ENCODE measurements at regions not wholly inside any gene's neighbourhood (a gene's known extent, or its start where the extent isn't known, plus 50 kb on each side); places are given as distances from the start of the nearest gene placed in this dataset.
"Not testable (repeated sequence)": the region's sequence is repeated elsewhere in the genome, so short reads cannot be mapped to it uniquely, and the experiment has no call there.

DNA sequence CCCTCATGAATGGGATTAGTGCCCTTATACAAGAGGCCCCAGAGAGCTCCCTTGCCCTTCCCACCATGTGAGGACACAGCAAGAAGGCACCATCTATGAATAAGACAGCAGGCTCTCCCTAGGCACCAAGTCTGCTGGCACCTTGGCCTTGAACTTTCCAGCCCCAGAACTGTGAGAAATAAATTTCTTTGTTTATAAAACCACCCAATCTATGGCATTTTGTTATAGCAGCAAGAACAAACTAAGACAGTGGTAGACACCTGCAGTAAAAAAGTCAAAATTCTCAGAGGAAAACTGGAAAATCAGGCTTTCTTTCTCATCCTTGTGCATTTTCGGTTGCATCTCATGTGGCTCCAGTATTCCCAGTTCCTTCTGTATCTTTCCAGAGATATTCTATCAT lies 90.3 kb downstream of the LSM3 start:
- Mint-ChIP-seq H3K9me3 (no peaks in the 10 kb centered on the region), H3K27me3 (ENCODE audit: insufficient read depth) (peaks cover 12% of the 10 kb centered on the region), H3K4me1 (ENCODE audit: low read depth) (peaks cover 32% of the 10 kb centered on the region), H3K27ac (no peak overlapping the region), H3K36me3 (ENCODE audit: low read depth) (no peaks in the 10 kb centered on the region), H3K4me3 (no peak overlapping the region)
- DNase-seq: no peak
- TF ChIP-seq, protein P1, sequence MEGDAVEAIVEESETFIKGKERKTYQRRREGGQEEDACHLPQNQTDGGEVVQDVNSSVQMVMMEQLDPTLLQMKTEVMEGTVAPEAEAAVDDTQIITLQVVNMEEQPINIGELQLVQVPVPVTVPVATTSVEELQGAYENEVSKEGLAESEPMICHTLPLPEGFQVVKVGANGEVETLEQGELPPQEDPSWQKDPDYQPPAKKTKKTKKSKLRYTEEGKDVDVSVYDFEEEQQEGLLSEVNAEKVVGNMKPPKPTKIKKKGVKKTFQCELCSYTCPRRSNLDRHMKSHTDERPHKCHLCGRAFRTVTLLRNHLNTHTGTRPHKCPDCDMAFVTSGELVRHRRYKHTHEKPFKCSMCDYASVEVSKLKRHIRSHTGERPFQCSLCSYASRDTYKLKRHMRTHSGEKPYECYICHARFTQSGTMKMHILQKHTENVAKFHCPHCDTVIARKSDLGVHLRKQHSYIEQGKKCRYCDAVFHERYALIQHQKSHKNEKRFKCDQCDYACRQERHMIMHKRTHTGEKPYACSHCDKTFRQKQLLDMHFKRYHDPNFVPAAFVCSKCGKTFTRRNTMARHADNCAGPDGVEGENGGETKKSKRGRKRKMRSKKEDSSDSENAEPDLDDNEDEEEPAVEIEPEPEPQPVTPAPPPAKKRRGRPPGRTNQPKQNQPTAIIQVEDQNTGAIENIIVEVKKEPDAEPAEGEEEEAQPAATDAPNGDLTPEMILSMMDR (IDR thresholded peaks at IDR 0.05): no peak

DNA sequence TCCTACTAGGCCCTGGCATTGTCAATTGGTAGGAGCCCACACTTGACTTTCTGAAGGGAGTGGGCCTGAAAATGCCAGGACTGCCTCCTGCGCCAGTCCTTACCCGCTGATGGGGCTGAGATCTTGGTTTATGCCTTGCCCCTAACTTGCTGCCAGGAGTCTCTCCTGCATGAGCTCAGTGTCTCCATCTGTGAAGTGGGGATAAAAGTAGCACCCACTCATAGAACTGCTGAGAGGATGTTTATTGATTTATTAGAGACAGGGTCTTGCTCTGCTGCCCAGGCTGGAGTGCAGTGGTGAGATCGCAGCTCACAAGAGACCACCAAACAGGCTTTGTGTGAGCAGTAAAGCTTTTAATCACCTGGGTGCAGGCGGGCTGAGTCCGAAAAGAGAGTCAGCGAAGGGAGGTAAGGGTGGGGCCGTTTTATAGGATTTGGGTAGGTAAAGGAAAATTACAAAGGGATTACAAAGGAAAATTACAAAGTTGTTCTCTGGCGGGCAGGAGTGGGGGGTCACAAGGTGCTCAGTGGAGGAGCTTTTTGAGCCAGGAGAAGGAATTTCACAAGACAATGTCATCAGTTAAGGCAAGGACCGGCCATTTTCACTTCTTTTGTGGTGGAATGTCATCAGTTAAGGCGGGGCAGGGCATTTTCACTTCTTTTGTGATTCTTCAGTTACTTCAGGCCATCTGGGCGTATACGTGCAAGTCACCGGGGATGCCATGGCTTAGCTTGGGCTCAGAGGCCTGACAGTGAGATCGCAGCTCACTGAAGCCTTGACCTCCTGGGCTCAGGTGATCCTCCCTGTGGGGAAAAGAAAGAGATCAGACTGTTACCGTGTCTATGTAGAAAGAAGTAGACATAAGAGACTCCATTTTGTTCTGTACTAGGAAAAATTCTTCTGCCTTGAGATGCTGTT lies 93.7 kb downstream of the LSM3 start:
- H3K9me3 Mint-ChIP-seq; H3K27ac Mint-ChIP-seq; H3K4me3 Mint-ChIP-seq; DNase-seq; H3K36me3 Mint-ChIP-seq (ENCODE audit: low read depth): not testable (repeated sequence)
- peaks cover 13% of the 10 kb centered on the region for H3K27me3 Mint-ChIP-seq (ENCODE audit: insufficient read depth)
- peaks cover 11% of the 10 kb centered on the region for H3K4me1 Mint-ChIP-seq (ENCODE audit: low read depth)

DNA sequence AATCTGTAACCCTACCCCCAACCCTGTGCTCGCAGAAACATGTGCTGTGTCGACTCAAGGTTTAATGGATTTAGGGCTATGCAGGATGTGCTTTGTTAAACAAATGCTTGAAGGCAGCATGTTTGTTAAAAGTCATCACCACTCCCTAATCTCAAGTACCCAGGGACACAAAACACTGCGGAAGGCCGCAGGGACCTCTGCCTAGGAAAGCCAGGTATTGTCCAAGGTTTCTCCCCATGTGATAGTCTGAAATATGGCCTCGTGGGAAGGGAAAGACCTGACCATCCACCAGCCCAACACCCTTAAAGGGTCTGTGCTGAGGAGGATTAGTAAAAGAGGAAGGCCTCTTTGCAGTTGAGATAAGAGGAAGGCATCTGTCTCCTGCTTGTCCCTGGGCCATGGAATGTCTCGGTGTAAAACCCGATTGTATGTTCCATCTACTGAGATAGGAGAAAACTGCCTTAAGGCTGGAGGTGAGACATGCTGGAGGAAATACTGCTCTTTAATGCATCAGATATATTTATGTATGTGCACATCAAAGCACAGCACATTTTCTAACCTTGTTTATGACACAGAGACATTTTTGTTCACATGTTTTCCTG lies 94.4 kb downstream of the LSM3 start:
- not testable (repeated sequence) for H3K9me3 Mint-ChIP-seq; H3K36me3 Mint-ChIP-seq (ENCODE audit: low read depth); DNase-seq; H3K27ac Mint-ChIP-seq; H3K4me3 Mint-ChIP-seq; H3K4me1 Mint-ChIP-seq (ENCODE audit: low read depth)
- H3K27me3 Mint-ChIP-seq (ENCODE audit: insufficient read depth): peaks cover 17% of the 10 kb centered on the region

DNA sequence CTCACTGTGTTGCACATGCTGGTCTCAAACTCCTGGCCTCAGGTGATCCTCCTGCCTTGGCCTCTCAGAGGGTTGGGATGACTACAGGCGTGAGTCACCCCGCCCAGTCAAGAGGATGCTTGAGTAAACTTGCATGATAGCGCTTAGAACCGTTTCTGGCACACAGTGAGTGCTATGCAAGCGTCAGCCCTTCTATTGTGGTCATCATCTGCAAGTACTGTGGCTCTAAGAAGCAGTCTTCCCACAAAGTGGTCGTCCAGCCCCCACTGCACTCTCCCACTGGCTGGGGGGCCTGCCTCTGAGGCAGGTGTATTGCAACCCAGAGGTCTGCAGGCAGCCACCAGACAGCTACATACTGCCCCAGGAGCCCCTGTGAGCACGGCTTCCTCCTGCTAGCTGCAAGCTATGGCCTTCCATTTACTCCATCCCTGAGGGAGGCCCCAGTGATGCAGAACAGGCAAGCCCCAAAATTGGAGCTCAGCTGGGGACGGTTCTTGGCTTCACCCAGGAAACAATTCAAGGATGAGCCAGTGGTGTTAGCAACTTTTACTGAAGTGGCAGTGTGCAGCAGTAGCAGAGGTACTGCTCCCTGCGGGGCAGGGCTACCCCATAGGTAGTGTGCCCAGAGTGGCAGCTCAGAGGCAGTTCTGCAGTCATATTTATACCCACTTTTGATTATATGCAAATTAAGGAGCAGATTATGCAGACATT lies 95.4 kb downstream of the LSM3 start:
- no peaks in the 10 kb centered on the region; the same call in 1 of the 2 replicates for H3K4me1 Mint-ChIP-seq (ENCODE audit: low read depth)
- peaks cover 12% of the 10 kb centered on the region for H3K27me3 Mint-ChIP-seq (ENCODE audit: insufficient read depth)
- H3K27ac Mint-ChIP-seq: no peak overlapping the region
- H3K9me3 Mint-ChIP-seq: no peaks in the 10 kb centered on the region
- TF ChIP-seq, protein P1 (IDR thresholded peaks at IDR 0.05): no peak
- no peak overlapping the region for H3K4me3 Mint-ChIP-seq
- H3K36me3 Mint-ChIP-seq (ENCODE audit: low read depth): no peaks in the 10 kb centered on the region
- no peak for DNase-seq

DNA sequence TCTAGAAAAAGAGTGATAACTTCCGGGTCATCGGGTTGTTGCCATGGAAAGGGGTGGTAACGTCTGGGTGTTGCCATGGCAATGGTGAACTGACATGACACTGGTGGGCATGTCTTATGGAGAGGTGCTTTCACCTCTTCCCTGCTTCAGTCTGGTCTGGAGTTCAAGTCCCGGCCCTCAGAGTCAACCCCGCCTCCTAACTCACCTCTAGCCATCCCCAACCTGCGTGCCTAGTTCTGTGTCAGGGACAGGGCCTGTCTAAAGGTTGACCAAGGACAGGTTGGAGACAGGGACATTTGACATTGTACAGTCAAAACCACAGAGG lies 96.0 kb downstream of the LSM3 start:
- DNase-seq: no peak
- Mint-ChIP-seq H3K27me3 (ENCODE audit: insufficient read depth) (peaks cover 12% of the 10 kb centered on the region), H3K27ac (no peak overlapping the region)

More for the DNA sequence above, 96.0 kb downstream of the LSM3 start:
- Mint-ChIP-seq H3K4me1 (ENCODE audit: low read depth) (no peaks in the 10 kb centered on the region; the same call in 1 of the 2 replicates), H3K36me3 (ENCODE audit: low read depth) (no peaks in the 10 kb centered on the region), H3K4me3 (no peak overlapping the region), H3K9me3 (no peaks in the 10 kb centered on the region)
- TF ChIP-seq, protein P1 (IDR thresholded peaks at IDR 0.05): no peak
